Cardiac fibroblast (primary cell): ENCODE measurements at regions not wholly inside any gene's neighbourhood (a gene's known extent, or its start where the extent isn't known, plus 50 kb on each side); places are given as distances from the start of the nearest gene placed in this dataset.

ENCODE experiments used
- DNase-seq, 2 donors: peaks; one replicate each; pipeline versions ENCODE4 v3.0.0 to v3.0.0-alpha.2; 2010; ENCODE audit warnings: low read depth in 2 of 2
- H3K4me3 ChIP-seq, 2 donors: replicated peaks in 1 of 2; 1 replicate in 1 of 2; 2 replicates in 1 of 2; pipeline ENCODE4 v1.5.1; 2011; ENCODE audit warnings: low read depth in 2 of 2, low read length in 2 of 2, mild to moderate bottlenecking in 2 of 2, moderate library complexity in 1 of 2
- TF ChIP-seq, protein P1 (sequence below): IDR thresholded peaks from one replicate; pipeline ENCODE4 v1.5.1; 2011; ENCODE audit warnings: low read depth, mild to moderate bottlenecking, low read length, inconsistent platforms

DNA sequence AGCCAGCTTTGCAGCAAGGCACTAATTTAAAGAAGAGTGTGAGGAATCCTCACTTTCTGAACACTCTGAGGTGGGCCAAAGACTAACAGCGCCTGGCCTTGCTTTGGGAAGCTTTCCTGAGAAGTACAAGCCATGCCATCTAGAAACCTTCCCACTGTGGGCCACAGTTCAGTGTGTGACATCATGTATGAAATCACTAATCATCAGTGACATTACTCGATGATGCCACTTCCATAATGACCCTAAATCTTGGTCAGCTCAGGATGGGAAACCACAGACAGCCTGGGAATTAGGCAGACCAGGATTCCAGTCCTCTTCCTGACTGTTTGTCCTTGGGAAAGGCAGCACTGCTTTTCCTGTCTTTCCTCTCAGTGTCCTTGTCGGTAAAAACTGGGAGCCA lies 54.2 kb upstream of the HSPA9 start:
- no peak for DNase-seq
- TF ChIP-seq, protein P1, sequence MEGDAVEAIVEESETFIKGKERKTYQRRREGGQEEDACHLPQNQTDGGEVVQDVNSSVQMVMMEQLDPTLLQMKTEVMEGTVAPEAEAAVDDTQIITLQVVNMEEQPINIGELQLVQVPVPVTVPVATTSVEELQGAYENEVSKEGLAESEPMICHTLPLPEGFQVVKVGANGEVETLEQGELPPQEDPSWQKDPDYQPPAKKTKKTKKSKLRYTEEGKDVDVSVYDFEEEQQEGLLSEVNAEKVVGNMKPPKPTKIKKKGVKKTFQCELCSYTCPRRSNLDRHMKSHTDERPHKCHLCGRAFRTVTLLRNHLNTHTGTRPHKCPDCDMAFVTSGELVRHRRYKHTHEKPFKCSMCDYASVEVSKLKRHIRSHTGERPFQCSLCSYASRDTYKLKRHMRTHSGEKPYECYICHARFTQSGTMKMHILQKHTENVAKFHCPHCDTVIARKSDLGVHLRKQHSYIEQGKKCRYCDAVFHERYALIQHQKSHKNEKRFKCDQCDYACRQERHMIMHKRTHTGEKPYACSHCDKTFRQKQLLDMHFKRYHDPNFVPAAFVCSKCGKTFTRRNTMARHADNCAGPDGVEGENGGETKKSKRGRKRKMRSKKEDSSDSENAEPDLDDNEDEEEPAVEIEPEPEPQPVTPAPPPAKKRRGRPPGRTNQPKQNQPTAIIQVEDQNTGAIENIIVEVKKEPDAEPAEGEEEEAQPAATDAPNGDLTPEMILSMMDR = no peak
- no peak overlapping the region for H3K4me3 ChIP-seq

DNA sequence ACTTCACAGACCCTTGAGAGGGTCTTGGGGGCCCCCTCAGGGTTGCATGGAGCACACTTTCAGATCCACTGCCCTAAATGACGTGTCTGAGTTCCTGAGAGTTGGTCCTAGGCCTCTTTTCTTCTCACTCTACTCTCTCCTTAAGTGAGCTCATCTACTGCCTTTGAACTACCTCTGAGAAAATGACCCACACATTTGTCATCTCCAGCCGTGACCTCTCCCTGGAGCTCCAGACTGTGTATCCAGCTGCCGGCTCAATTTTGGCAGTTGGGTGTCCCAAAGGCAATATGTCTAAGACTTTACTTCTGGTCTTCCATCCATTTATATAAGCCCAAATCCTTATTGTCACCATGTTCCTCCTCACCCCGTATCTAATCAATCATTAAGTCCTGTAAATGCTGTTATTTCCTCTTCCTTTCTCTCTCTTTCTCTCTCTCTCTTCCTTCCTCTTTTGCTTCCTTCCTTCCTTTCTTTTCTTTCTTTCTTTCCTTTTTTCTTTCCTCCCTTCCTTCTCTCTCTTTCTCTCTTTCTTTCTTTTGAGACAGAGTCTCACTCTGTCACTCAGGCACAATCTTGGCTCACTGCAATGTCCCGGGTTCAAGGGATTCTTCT lies 51.2 kb upstream of the HSPA9 start:
- peak in 1 of 2 donors; percentile 43 for DNase-seq
- TF ChIP-seq, protein P1 = no peak
- H3K4me3 ChIP-seq = no peak overlapping the region

DNA sequence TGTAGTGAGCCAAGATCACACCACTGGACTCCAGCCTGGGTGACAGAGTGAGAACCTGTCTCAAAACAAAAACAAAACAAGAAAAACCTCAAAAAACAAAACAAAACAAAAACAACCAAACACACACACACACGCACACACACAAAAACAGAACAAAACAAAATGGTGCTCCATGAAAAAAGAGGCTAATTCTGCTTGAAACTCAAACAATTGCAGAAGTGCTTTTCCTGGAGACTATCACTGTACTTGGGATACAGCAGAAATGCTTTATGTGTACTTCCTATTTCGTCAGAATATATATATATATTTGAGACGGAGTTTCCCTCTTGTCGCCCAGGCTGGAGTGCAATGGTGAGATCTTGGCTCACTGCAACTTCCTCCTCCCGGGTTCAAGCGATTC lies 49.9 kb upstream of the HSPA9 start:
- DNase-seq = no peak
- TF ChIP-seq, protein P1 = no peak
- no peak overlapping the region for H3K4me3 ChIP-seq
